Neural progenitor cell (in vitro differentiated cells): ENCODE measurements at regions not wholly inside any gene's neighbourhood (a gene's known extent, or its start where the extent isn't known, plus 50 kb on each side); places are given as distances from the start of the nearest gene placed in this dataset.
"Not testable (repeated sequence)": the region's sequence is repeated elsewhere in the genome, so short reads cannot be mapped to it uniquely, and the experiment has no call there.

Experiments
- DNase-seq: peaks from one replicate; pipeline ENCODE4 v3.0.0-alpha.2; 2016; ENCODE audit warnings: low spot score
- H2AFZ ChIP-seq: fragments of 200-600 bp; sonication (generic); replicated peaks from 2 replicates; pipeline ENCODE4 v1.6.1; 2016; ENCODE audit warnings: antibody characterized with exemption
- H3F3A ChIP-seq: fragments of 200-600 bp; sonication (generic); 2 replicates; pipeline ENCODE4 v1.6.1; 2016; ENCODE audit warnings: antibody characterized with exemption, low read depth
- H3K27ac ChIP-seq: fragments of 200-600 bp; sonication (generic); 2 replicates; pipeline ENCODE4 v1.5.1; 2016; ENCODE audit warnings: mild to moderate bottlenecking
- H3K27me3 ChIP-seq: fragments of 200-600 bp; sonication (generic); 2 replicates; pipeline ENCODE4 v1.6.1; 2016; ENCODE audit warnings: mild to moderate bottlenecking, moderate library complexity
- H3K36me3 ChIP-seq: fragments of 200-600 bp; sonication (generic); 2 replicates; pipeline ENCODE4 v1.5.1; 2016
- H3K4me1 ChIP-seq: fragments of 200-600 bp; sonication (generic); 2 replicates; pipeline ENCODE4 v1.6.1; 2016; ENCODE audit warnings: mixed run types
- H3K4me2 ChIP-seq: fragments of 200-600 bp; sonication (generic); 2 replicates; pipeline ENCODE4 v1.6.1; 2016
- H3K4me3 ChIP-seq: fragments of 200-600 bp; sonication (generic); 2 replicates; pipeline ENCODE4 v1.5.1; 2016
- H3K79me2 ChIP-seq: fragments of 200-600 bp; sonication (generic); 2 replicates; pipeline ENCODE4 v1.6.1; 2016; ENCODE audit warnings: low read depth
- H3K9ac ChIP-seq: fragments of 200-600 bp; sonication (generic); 2 replicates; pipeline ENCODE4 v1.6.1; 2016
- H3K9me3 ChIP-seq: fragments of 200-600 bp; sonication (generic); 2 replicates; pipeline ENCODE4 v1.5.1; 2016; ENCODE audit warnings: low read depth
- H4K20me1 ChIP-seq: fragments of 200-600 bp; sonication (generic); 2 replicates; pipeline ENCODE4 v1.6.1; 2016; ENCODE audit warnings: low read depth
- H3K27ac Mint-ChIP-seq: 3 replicates; pipeline ENCODE4 v1.8.0; 2021; ENCODE audit warnings: mixed read lengths
- H3K27me3 Mint-ChIP-seq: 2 replicates; pipeline ENCODE4 v1.8.0; 2022; ENCODE audit warnings: low read depth, mild to moderate bottlenecking, inconsistent platforms, moderate library complexity, mixed read lengths; ENCODE audit not compliant: insufficient read depth
- H3K36me3 Mint-ChIP-seq: 3 replicates; pipeline ENCODE4 v1.8.0; 2021; ENCODE audit warnings: mixed read lengths
- H3K4me1 Mint-ChIP-seq: 3 replicates; pipeline ENCODE4 v1.8.0; 2021; ENCODE audit warnings: mixed read lengths
- H3K4me3 Mint-ChIP-seq: 3 replicates; pipeline ENCODE4 v1.8.0; 2021; ENCODE audit warnings: mild to moderate bottlenecking, moderate library complexity, mixed read lengths
- H3K9me3 Mint-ChIP-seq: 3 replicates; pipeline ENCODE4 v1.8.0; 2020; ENCODE audit warnings: mixed read lengths
- CTCF ChIP-seq: fragments of 200-600 bp; sonication (generic); IDR thresholded peaks from 2 replicates; pipeline ENCODE4 v1.5.1; 2017; ENCODE audit warnings: antibody characterized with exemption, mild to moderate bottlenecking
- EZH2 ChIP-seq: fragments of 200-600 bp; sonication (generic); IDR thresholded peaks from 2 replicates; pipeline ENCODE4 v1.6.1; 2017; ENCODE audit warnings: antibody characterized with exemption, mild to moderate bottlenecking, moderate library complexity
- EZH2phosphoT487 ChIP-seq: fragments of 200-600 bp; sonication (generic); IDR thresholded peaks from 2 replicates; pipeline ENCODE4 v1.6.1; 2017; ENCODE audit warnings: antibody characterized with exemption

DNA sequence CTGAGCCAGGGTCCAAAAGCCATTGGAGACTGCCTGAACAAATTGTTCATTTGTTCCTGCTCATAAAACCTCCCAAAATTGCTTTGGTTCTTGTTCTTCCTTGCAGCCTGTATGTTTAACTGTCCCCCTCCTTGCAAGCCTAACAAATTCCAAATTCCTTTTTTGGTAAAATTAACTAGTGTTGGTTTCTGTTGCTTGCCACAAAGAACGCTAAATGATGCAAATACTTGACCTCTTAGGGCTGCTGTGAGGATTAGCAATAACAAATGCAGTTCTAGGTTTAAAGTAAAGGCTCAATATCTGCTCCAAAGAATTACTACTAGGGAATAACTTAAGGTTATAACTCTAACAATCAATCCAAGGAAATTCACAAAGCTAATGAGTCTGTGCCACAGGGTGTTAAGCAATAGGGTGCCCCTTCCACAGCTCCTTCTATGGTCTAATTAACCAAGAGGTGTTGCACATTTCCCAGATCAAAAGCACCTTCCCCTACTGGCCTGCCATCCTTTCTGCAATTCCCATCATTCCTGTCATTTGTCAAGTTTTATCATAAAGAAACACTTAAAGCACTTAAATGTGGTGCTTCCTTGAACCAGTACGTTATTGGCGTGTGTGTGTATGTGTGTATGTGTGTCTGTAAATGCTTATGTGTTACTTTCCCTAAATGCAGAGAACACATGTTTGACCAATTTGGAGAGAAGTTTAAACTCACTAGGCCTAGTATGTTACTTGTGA is 110.2 kb downstream of the RAP2A start:
- TF ChIP-seq EZH2phosphoT487 (no peak), EZH2 (no peak), CTCF (no peak)
- H3K9me3 Mint-ChIP-seq: no peaks in the 10 kb centered on the region
- Histone ChIP-seq H3F3A (no peaks in the 10 kb centered on the region), H2AFZ (no peak overlapping the region), H3K9ac (no peak overlapping the region), H3K4me2 (no peak overlapping the region), H3K36me3 (no peaks in the 10 kb centered on the region), H3K9me3 (no peaks in the 10 kb centered on the region), H3K4me3 (no peak overlapping the region), H3K4me1 (no peaks in the 10 kb centered on the region), H4K20me1 (no peaks in the 10 kb centered on the region), H3K27me3 (no peaks in the 10 kb centered on the region), H3K27ac (no peak overlapping the region), H3K79me2 (no peaks in the 10 kb centered on the region)
- no peak for DNase-seq
- H3K27me3 Mint-ChIP-seq: no peaks in the 10 kb centered on the region
- peaks cover 20% of the 10 kb centered on the region for H3K4me1 Mint-ChIP-seq
- H3K27ac Mint-ChIP-seq: no peak overlapping the region
- H3K4me3 Mint-ChIP-seq: no peak overlapping the region
- no peaks in the 10 kb centered on the region for H3K36me3 Mint-ChIP-seq

DNA sequence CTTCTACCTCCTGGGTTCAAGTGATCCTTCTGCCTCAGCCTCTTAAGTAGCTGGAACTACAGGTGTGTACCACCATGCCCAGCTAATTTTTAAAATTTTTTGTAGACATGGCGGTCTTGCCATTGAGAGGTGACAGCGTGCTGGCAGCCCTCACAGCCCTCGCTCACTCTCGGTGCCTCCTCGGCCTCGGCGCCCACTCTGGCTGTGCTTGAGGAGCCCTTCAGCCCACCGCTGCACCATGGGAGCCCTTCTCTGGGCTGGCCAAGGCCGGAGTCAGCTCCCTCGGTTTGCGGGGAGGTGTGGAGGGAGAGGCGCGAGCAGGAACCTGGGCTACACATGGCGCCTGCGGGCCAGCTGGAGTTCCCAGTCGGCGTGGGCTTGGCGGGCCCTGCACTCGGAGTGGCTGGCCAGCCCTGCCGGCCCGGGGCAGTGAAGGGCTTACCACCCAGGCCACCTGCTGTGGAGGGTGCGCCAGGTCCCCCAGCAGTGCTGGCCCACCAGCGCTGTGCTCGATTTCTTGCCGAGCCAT is 111.1 kb downstream of the RAP2A start:
- H3K9me3 ChIP-seq, H2AFZ ChIP-seq, H3K27me3 ChIP-seq, H3F3A ChIP-seq, H3K27ac ChIP-seq, H3K9me3 Mint-ChIP-seq, H3K79me2 ChIP-seq, H3K4me3 Mint-ChIP-seq, H3K9ac ChIP-seq, H3K4me1 ChIP-seq, H3K36me3 Mint-ChIP-seq, H4K20me1 ChIP-seq, DNase-seq, H3K27me3 Mint-ChIP-seq, H3K36me3 ChIP-seq, H3K4me3 ChIP-seq, H3K27ac Mint-ChIP-seq, H3K4me2 ChIP-seq: not testable (repeated sequence)
- peaks cover 20% of the 10 kb centered on the region for H3K4me1 Mint-ChIP-seq

GRCh38 chr13:97548138-97548537 is 114.2 kb downstream of the RAP2A start:
- Histone ChIP-seq H3K27me3 (no peaks in the 10 kb centered on the region), H3K27ac (no peak overlapping the region), H3K79me2 (no peaks in the 10 kb centered on the region), H2AFZ (no peak overlapping the region), H3K9ac (no peak overlapping the region), H3K4me3 (no peak overlapping the region), H3F3A (no peaks in the 10 kb centered on the region), H3K4me2 (no peak overlapping the region), H3K36me3 (no peaks in the 10 kb centered on the region), H3K4me1 (no peaks in the 10 kb centered on the region), H4K20me1 (no peaks in the 10 kb centered on the region), H3K9me3 (no peaks in the 10 kb centered on the region)
- Mint-ChIP-seq H3K27ac (no peak overlapping the region), H3K4me3 (no peak overlapping the region), H3K36me3 (peaks cover 2% of the 10 kb centered on the region), H3K27me3 (peaks cover 4% of the 10 kb centered on the region), H3K4me1 (peaks cover 16% of the 10 kb centered on the region), H3K9me3 (no peaks in the 10 kb centered on the region)
- TF ChIP-seq EZH2phosphoT487 (no peak), CTCF (no peak), EZH2 (no peak)
- DNase-seq: no peak

- Histone ChIP-seq H3K9ac (no peak overlapping the region), H3K4me2 (no peak overlapping the region), H3K4me3 (no peak overlapping the region), H3K4me1 (no peaks in the 10 kb centered on the region), H3K27me3 (no peaks in the 10 kb centered on the region), H4K20me1 (no peaks in the 10 kb centered on the region), H3K27ac (no peak overlapping the region), H3K9me3 (no peaks in the 10 kb centered on the region), H3K79me2 (no peaks in the 10 kb centered on the region), H2AFZ (no peak overlapping the region), H3F3A (no peaks in the 10 kb centered on the region), H3K36me3 (no peaks in the 10 kb centered on the region)
- no peak for DNase-seq
- Mint-ChIP-seq H3K36me3 (peaks cover 2% of the 10 kb centered on the region), H3K27me3 (peaks cover 4% of the 10 kb centered on the region), H3K4me3 (no peak overlapping the region), H3K4me1 (peaks cover 11% of the 10 kb centered on the region), H3K9me3 (no peaks in the 10 kb centered on the region), H3K27ac (no peak overlapping the region)
- no peak for TF ChIP-seq EZH2
- no peak for TF ChIP-seq CTCF
- no peak for TF ChIP-seq EZH2phosphoT487
These were observed 114.7 kb downstream of the RAP2A start for GRCh38 chr13:97548711-97549110.
